Epithelial cell of proximal tubule (primary cell): ENCODE measurements at regions not wholly inside any gene's neighbourhood (a gene's known extent, or its start where the extent isn't known, plus 50 kb on each side); places are given as distances from the start of the nearest gene placed in this dataset.

Experiments
- DNase-seq: peaks from one replicate; pipeline ENCODE4 v3.0.0-alpha.2; 2011; ENCODE audit warnings: low read depth
- H3K4me3 ChIP-seq: 2 replicates; pipeline ENCODE4 v1.5.1; 2011; ENCODE audit warnings: low read depth, mild to moderate bottlenecking, low read length
- CTCF ChIP-seq: conservative IDR thresholded peaks from 2 replicates; pipeline ENCODE4 v1.5.1; 2012; ENCODE audit warnings: low read depth, mild to moderate bottlenecking, low read length

- no peak for TF ChIP-seq CTCF
- H3K4me3 ChIP-seq: no peak overlapping the region
- DNase-seq: no peak
Measured at GRCh38 chr5:81904861-81905260, 67.0 kb upstream of the ATG10 start.

- no peak overlapping the region for H3K4me3 ChIP-seq
- no peak for DNase-seq
- TF ChIP-seq CTCF: no peak
Measured at GRCh38 chr5:81904166-81904565, 67.7 kb upstream of the ATG10 start.

GRCh38 chr5:81901586-81901985 lies 70.2 kb upstream of the ATG10 start:
- TF ChIP-seq CTCF: no peak
- DNase-seq: no peak
- H3K4me3 ChIP-seq: no peak overlapping the region

- TF ChIP-seq CTCF: no peak
- DNase-seq: no peak
Measured at GRCh38 chr5:81899123-81899522, 72.7 kb upstream of the ATG10 start.

GRCh38 chr5:81898403-81898802 lies 73.4 kb upstream of the ATG10 start:
- DNase-seq: no peak
- no peak for TF ChIP-seq CTCF
- H3K4me3 ChIP-seq: no peak overlapping the region

More at GRCh38 chr5:81899123-81899522, 72.7 kb upstream of the ATG10 start:
- H3K4me3 ChIP-seq: no peak overlapping the region

GRCh38 chr5:81896764-81897163 lies 75.1 kb upstream of the ATG10 start:
- no peak for TF ChIP-seq CTCF
- no peak for DNase-seq
- no peak overlapping the region for H3K4me3 ChIP-seq

GRCh38 chr5:81895307-81895706 lies 76.5 kb upstream of the ATG10 start:
- DNase-seq: no peak
- no peak for TF ChIP-seq CTCF
- no peak overlapping the region for H3K4me3 ChIP-seq
